T-helper 1 cell treated with Interleukin-12 subunit alpha and Interleukin-12 subunit beta and Interleukin-4 antibody, amounts not matched to agents 30 ng/mL and 1 ng/mL, for 36 hours (primary cell): ENCODE measurements at regions not wholly inside any gene's neighbourhood (a gene's known extent, or its start where the extent isn't known, plus 50 kb on each side); places are given as distances from the start of the nearest gene placed in this dataset.
"Not testable (repeated sequence)": the region's sequence is repeated elsewhere in the genome, so short reads cannot be mapped to it uniquely, and the experiment has no call there.

Experiments used
- intact Hi-C: fragments of 100-400 bp; cut with micrococcal nuclease; formaldehyde crosslinking; loops from one replicate; pipeline ENCODE4 v1.15.1; 2024

- intact Hi-C loops: loop anchor here (1.0 to 5.0 kb wide), 6 partner anchors 306 to 885 kb away; no protein-coding TSS in a partner anchor
Observed at GRCh38 chrX:25144043-25144940, 128.5 kb upstream of the ARX start.

DNA sequence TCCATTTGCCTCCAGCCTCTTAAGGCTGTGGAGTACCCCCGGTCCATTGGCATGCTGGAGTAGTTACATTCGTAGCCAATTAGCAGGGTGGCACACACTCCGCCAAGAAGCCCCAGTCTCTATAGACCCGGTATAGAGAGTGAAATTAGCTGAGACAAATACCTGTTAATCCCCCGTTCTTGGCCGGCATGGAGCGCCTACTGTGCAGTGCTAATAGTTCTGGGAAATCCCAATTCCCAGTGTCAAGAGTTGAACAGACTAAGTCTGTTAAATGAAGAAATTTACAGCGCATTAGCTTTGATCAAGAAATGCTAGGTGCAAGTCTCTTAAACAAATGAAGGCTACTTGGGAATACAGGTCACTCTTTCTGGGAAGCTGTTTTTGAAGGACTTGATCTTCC is 127.8 kb upstream of the ARX start:
- intact Hi-C loops: loop anchor here (5.0 kb wide), 2 partner anchors 631 to 746 kb away; no protein-coding TSS in a partner anchor

GRCh38 chrX:25141684-25142083 is 125.9 kb upstream of the ARX start:
- intact Hi-C loops: loop anchor here (5.0 kb wide), 2 partner anchors 629 to 744 kb away; no protein-coding TSS in a partner anchor

- intact Hi-C loops: no loop called here
Observed at GRCh38 chrX:25131055-25131454, 115.3 kb upstream of the ARX start.

- intact Hi-C loops: no loop called here
Observed at GRCh38 chrX:25130619-25131018, 114.9 kb upstream of the ARX start.

GRCh38 chrX:25125483-25125882 is 109.7 kb upstream of the ARX start:
- intact Hi-C loops: no loop called here

- intact Hi-C loops: no loop called here
Observed at GRCh38 chrX:25124391-25124790, 108.6 kb upstream of the ARX start.

DNA sequence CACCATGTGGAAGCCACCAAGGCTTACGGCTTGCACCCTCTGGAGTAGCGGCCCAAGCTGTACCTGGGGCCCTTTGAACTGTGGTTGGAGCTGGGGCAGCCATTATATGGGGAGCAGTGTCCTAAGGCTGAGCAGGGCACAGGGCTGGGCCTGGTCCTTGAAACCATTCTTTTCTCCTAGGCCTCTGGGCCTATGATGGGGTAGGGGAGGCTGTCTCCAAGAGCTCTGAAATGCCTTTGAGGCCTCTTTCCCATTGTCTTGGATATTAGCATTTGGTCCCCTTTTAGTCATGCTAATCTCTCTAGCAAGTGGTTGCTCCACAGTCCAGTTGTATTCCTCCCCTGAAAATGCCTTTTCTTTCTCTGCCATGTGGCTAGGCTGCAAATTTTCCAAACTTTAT is 96.4 kb upstream of the ARX start:
- intact Hi-C loops: no loop called here

DNA sequence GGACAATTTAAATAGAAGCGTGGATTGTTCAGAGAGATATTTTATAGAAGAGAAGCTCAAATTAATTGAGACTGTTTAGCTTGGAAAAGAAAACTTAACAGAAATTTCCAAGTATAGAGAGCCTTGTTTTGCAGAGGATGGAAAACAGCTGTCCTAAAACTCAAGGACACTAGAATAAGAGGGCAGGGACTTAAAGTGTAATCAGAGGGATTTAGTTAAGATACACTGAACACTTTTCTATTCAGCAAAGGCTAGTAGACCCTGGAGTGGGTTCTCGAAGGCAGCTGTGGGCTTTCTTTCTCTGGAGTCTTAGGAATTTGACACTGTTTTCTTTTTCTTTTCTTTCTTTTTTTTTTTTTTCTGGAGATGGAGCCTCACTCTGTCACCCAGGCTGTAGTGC is 92.7 kb upstream of the ARX start:
- intact Hi-C loops: no loop called here

DNA sequence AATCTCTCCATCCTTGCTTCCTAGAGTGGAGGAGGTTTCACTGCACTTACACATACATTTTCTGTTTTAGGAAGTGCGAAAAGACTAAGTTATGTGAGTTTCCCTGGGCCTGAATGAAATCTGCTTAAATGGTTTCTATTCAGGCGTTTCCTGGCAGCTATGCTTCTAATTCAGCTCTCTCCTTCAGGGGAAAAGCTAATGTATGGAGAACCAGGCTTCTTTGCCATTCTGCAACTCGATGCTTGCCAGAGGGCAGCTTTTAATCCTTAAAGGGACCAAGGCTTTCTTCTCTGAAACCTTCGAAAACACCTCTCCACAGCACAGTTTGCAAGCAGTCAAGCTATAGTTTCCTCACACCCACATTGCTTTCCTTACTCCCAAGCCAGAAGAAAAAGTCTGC is 89.5 kb upstream of the ARX start:
- intact Hi-C loops: no loop called here

DNA sequence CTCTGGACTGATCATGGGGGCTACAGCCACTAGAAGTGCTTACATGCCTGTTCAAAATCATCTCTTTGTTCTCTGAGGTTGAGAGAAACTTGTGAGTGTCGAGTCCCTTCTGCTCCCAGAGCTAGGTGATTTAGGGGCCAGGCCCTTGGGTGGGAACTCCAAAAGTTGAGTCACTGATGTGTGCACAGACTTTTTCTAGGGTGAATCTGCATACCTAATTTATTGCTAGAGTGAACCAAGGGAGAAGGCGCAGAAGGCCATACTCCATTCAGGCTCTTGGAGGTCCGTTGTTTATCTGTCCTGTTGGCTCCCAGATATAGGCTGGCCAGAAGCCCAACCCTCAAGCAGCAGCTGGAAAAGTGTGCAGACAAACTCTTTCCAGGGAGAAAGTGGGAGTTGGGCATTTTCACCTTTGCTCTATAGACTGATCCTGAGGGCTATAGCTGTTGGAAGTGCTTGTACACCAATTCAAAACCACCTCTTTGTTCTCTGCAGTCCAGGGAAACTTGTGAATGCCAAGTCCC is 80.8 kb upstream of the ARX start:
- intact Hi-C loops: no loop called here

DNA sequence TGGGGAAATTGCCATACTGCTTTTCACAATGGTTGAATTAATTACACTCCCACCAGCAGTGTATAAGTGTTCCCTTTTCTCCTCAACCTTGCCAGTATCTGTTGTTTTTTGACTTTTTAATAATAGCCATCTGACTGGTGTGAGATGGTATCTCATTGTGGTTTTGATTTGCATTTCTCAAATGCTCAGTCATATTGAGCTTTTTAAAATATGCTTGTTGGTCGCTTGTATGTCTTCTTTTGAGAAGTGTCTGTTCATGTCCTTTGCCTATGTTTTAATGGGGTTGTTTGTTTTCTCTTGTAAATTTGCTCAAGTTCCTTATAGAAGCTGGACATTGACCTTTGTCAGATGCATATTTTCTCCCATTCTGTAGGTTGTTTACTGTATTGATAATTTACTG is 75.4 kb upstream of the ARX start:
- intact Hi-C loops: not testable (repeated sequence)

DNA sequence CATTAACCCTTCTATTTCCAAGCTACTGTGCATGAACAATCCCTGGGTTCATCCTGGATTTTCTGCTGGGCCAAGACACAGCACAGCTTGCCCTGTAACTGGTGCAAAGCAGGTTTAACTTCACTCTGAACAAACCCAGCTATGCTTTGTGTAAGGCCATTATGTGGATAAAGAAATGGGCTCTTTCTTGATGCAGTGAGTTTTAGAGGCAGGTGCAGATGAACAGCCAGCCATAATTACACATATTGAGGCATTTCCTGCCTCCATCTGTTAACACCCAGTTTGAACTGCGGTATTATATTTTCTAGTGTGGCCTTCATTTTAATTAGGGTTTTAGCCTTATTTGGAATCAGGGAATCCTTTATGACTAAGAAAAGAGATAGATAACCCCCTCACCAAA is 68.7 kb upstream of the ARX start:
- intact Hi-C loops: no loop called here

DNA sequence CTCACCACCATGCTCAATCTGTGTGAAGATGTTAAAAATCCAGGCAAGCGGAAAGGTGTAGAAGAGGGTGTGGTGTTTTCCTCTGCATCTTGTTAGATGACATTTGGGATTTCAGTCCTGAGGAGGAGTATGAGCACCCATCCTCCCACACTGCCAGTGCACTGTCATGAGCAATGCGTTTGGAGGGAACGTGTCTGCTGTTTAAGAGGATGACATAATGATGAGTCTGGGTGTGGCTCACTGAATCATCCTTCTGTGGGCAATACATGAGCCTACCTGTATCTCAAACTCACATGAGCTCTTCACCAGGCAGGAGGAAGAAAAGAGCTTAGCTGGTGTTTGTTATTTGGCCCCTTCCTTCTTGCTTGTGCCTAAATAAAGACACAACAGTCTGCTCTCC is 67.9 kb upstream of the ARX start:
- intact Hi-C loops: no loop called here

DNA sequence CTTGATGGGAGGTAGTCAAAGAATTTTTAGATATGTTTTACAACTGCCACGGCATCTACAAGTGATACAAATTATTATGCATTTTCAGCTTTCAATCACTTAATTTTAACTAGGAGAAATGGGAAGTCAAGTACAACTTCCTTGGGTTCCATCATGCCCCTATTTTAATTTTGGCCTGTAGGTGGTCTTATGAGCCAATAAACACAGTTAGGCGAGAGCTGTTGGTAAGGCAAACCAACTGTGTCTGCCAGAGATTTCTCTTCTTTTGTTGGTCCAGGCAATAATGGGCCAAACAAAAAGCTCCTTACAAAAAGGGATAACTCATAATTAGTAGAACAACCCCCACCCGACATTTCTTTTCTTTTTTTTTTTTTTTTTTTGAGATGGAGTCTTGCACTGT is 63.3 kb upstream of the ARX start:
- intact Hi-C loops: no loop called here

DNA sequence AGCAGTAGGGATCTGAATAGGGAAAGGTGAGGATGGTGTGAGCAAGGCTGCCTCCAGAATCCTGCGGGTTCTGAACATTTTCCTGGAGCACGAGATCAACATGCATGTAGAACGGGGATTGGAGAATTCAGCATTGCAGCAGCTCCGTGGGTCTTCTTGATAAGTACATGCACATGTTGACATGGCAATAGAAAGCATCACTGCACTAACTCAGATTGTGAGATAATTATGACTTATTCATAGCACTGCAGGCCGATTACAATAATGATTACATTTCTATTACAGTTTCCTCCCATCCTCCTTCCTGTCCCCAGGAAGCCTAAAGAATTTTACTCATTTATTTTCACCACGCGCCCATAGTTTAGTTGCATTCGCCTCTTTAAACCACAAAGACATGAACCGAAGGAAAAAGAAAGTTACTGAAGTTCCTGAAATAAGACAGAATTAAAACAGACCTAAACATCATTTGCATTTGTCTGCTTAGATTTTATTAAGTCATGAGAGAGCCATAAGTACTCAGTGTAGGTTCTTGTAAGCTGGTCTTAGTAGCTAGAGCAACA is 61.3 kb upstream of the ARX start:
- intact Hi-C loops: no loop called here

DNA sequence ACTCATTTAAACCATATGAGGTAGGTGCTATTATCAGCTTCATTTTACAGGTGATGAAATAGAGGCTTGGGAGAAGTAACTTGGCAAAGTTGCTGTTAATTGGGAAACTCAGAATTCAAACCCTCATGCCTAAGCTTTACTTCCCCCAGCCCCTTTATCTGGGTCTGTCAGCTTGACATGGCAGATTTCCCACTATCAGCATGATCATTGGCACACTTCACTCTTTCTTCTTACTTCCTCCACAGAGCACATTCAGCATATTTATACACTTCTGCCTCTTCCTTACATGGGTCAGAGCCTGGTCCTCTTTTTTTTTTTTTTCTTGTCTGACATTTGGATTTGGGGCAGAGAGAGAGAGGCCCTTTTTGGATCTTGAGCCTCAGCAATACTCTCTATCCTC is 56.5 kb upstream of the ARX start:
- intact Hi-C loops: no loop called here

DNA sequence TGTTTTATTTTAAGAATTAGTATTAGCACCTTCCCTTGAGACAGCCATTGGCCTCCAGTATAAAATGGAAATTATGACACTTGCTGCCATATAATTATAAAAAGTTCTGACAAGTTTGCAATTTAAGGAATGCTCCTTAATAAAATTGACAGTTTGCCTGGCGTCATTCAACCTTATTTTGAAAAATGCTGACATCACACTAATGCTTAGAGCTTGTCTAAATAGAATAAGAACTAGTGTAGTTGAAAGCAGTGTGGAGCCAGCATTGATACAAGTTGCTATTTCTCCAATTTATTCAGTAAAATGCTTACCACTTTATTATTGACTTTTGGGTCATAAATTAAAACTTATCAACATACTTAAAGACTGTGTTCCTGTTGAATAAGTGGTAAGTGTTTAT is 54.3 kb upstream of the ARX start:
- intact Hi-C loops: no loop called here

DNA sequence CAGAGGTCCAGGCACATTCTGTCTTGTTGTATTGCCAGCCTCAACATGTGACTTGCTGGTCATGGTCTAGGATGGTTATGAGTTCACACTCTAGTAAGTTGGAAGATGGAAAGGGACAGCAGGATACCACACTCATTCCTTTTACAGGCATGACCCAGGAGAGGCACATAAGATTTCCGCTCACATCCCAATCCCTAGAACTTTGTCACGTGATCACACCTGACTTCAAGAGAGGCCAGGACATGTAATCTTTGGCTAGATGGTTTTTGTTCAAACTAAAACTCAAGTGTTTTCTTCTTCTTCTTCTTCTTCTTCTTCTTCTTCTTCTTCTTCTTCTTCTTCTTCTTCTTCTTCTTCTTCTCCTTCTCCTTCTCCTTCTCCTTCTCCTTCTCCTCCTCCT is 53.4 kb upstream of the ARX start:
- intact Hi-C loops: loop anchor here (5.0 kb wide), 1 partner anchor 47 kb away; no protein-coding TSS in a partner anchor

DNA sequence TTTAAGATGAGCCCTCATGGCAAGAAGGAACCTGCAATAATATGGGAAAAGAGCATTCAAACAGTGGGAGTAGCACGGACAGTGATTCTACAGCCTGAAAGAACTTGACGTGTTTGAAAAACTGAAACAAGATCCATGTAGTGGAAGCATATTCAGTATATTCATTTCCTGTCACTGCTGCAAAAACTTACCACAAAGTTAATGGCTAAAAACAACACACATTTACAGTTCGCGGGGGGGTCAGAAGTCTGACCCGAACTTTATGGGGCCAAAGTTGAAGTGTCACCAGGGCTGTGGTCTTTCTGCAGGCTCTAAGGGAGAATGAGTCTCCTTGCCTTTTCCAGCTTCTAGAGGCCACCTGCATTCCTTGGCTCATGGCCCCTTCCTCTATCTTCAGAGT is 52.6 kb upstream of the ARX start:
- intact Hi-C loops: loop anchor here (5.0 kb wide), 1 partner anchor 46 kb away; no protein-coding TSS in a partner anchor

DNA sequence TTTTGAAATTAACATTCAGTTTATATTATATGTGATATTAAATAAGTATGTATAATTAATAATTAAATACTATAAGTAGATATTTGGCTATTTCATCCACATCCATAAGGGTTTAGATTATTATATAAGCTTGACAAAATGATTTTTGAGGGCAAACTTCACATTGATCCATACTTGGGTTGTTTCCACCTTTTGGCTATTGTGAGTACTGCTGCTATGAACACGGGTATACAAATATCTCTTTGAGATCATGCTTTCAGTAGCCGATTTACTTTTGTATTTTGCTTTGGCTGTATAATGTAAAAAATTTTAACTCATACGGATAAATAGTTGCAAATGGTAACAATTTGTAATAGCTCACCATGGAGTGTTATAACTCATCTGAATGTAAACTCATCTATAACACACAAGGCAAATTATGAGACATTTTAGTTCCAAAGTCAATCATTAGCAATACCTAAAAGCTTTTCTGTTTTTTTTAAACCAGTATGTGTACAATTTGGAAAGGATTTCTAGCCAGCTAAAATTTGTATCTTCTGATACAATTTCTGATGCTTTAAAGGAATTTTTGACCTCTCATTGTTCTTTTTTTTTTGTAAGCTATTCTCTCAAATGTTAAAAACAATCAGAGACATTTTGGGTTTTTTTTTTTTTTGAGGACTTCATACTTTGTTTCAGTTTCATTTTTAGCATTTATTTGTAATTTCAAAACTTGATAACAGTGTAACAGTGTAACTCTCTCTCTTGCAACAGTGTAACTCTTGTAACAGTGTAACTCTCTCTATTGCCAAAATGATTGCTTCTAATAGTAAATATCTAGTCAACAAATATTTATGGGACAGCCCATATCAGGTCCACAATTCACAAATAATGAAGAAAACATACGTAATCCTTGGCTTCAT is 51.8 kb upstream of the ARX start:
- intact Hi-C loops: loop anchor here (5.0 kb wide), 1 partner anchor 45 kb away; no protein-coding TSS in a partner anchor
